HCT116 (cell line): ENCODE measurements at regions not wholly inside any gene's neighbourhood (a gene's known extent, or its start where the extent isn't known, plus 50 kb on each side); places are given as distances from the start of the nearest gene placed in this dataset.

ENCODE experiments used
- ATAC-seq: fragments of 200-7000 bp; cut with Tn5 transposase; 2 replicates; pipeline ENCODE4 v1.9.1; 2020; ENCODE audit warnings: mild to moderate bottlenecking, moderate library complexity
- BruUV-seq: library from RNA; stranded (reverse); fragments of 400-500 nt; replicated peaks from 2 replicates; lab custom pipeline; 2021; lab: Mats Ljungman, UMichigan
- CTCF ChIA-PET: fragments of 300-600 bp; sonication (Branson Sonifier 250); formaldehyde crosslinking; loops from one replicate; lab custom pipeline; 2021; ENCODE audit warnings: antibody characterized with exemption; lab: Charles Lee
- POLR2A ChIA-PET: fragments of 300-600, 350-600 bp; sonication (Branson Sonifier 250); formaldehyde crosslinking; loops from one replicate; lab custom pipeline; 2021; ENCODE audit warnings: antibody characterized with exemption; lab: Charles Lee
- RAD21 ChIA-PET, 2 experiments: fragments of 300-600 bp; sonication (Branson Sonifier 250); formaldehyde crosslinking; loops; one replicate each; lab custom pipeline; 2023; ENCODE audit warnings: low total read pairs in 2 of 2; ENCODE audit not compliant: uncharacterized antibody in 2 of 2, unreplicated experiment in 2 of 2, low non-redundant PET in 1 of 2; lab: Charles Lee
- DNase-seq: peaks from one replicate; pipeline ENCODE4 v3.0.0-alpha.2; 2010; ENCODE audit warnings: low read depth, low spot score
- H2AFZ ChIP-seq: fragments of 200-600 bp; shearing (Covaris generic), sonication (generic); 2 replicates; pipeline ENCODE4 v1.6.1; 2017; ENCODE audit warnings: low read depth, mixed run types, mixed read lengths, antibody characterized with exemption, low read length; ENCODE audit not compliant: poor library complexity, severe bottlenecking
- H3K27ac ChIP-seq: 2 replicates; pipeline ENCODE4 v1.5.1; 2012; ENCODE audit warnings: low read depth, low read length
- H3K27me3 ChIP-seq: fragments of 200-600 bp; sonication (generic); 2 replicates; pipeline ENCODE4 v1.6.1; 2016; ENCODE audit warnings: mixed run types, low read length, mixed read lengths; ENCODE audit not compliant: insufficient read depth
- H3K36me3 ChIP-seq, 2 experiments: fragments of 200-500 bp in 1 of 2; fragments of 200-600 bp in 1 of 2; sonication (Bioruptor generic) in 1 of 2; sonication (generic) in 1 of 2; 2 replicates each; pipeline versions ENCODE4 v1.5.1 to v1.6.1; 2014 to 2016; ENCODE audit warnings: low read length in 2 of 2, inconsistent platforms in 1 of 2, mixed read lengths in 1 of 2, mixed run types in 1 of 2; ENCODE audit not compliant: insufficient read depth in 2 of 2, control insufficient read depth in 1 of 2
- H3K4me1 ChIP-seq, 2 experiments: fragments of 200-600 bp in 1 of 2; sonication (generic) in 1 of 2; 2 replicates each; pipeline versions ENCODE4 v1.5.1 to v1.6.1; 2012 to 2017; ENCODE audit warnings: low read length in 2 of 2, inconsistent platforms in 1 of 2, mild to moderate bottlenecking in 1 of 2, mixed read lengths in 1 of 2, mixed run types in 1 of 2, moderate library complexity in 1 of 2; ENCODE audit not compliant: insufficient read depth in 2 of 2, control insufficient read depth in 1 of 2
- H3K4me2 ChIP-seq: fragments of 200-600 bp; sonication (generic); 2 replicates; pipeline ENCODE4 v1.6.1; 2017; ENCODE audit warnings: mixed run types, low read length, mixed read lengths
- H3K4me3 ChIP-seq, 2 experiments: fragments of 200-600 bp in 1 of 2; sonication (generic) in 1 of 2; replicated peaks in 1 of 2; 2 replicates each; pipeline ENCODE4 v1.5.1; 2011 to 2016; ENCODE audit warnings: low read length in 2 of 2, control low read depth in 1 of 2, low read depth in 1 of 2, mild to moderate bottlenecking in 1 of 2, mixed read lengths in 1 of 2, mixed run types in 1 of 2
- H3K79me2 ChIP-seq: fragments of 200-600 bp; sonication (generic); 2 replicates; pipeline ENCODE4 v1.6.1; 2017; ENCODE audit warnings: mild to moderate bottlenecking, mixed run types, low read length, moderate library complexity, mixed read lengths; ENCODE audit not compliant: insufficient read depth
- H3K9ac ChIP-seq: fragments of 200-600 bp; sonication (generic); 2 replicates; pipeline ENCODE4 v1.6.1; 2016; ENCODE audit warnings: low read length, mixed read lengths
- H3K9me2 ChIP-seq: fragments of 200-600 bp; sonication (generic), shearing (Covaris generic); 2 replicates; pipeline ENCODE4 v1.6.1; 2017; ENCODE audit warnings: mixed run types, mild to moderate bottlenecking, moderate library complexity; ENCODE audit not compliant: insufficient read depth
- H3K9me3 ChIP-seq, 2 experiments: fragments of 200-500 bp in 1 of 2; fragments of 200-600 bp in 1 of 2; sonication (Bioruptor generic) in 1 of 2; sonication (generic) in 1 of 2; 2 replicates each; pipeline ENCODE4 v1.6.1; 2014 to 2017; ENCODE audit warnings: low read length in 2 of 2, mixed read lengths in 2 of 2, inconsistent platforms in 1 of 2, low read depth in 1 of 2, mild to moderate bottlenecking in 1 of 2, mixed run types in 1 of 2, moderate library complexity in 1 of 2; ENCODE audit not compliant: control insufficient read depth in 1 of 2, insufficient read depth in 1 of 2
- H4K20me1 ChIP-seq: fragments of 200-600 bp; sonication (generic), shearing (Covaris generic); 2 replicates; pipeline ENCODE4 v1.6.1; 2017; ENCODE audit warnings: mixed run types, mild to moderate bottlenecking, moderate library complexity; ENCODE audit not compliant: insufficient read depth
- ATF3 ChIP-seq: IDR thresholded peaks from 2 replicates; pipeline ENCODE4 v1.6.1; 2012
- CBX3 ChIP-seq: IDR thresholded peaks from 2 replicates; pipeline ENCODE4 v1.6.1; 2012; ENCODE audit warnings: low read depth
- CTCF ChIP-seq, 3 experiments: fragments of 200-600 bp in 1 of 3; sonication (generic) in 1 of 3; IDR thresholded peaks in 2 of 3; conservative IDR thresholded peaks in 1 of 3; 2 replicates each; pipeline ENCODE4 v1.5.1; 2012 to 2017; ENCODE audit warnings: low read depth in 2 of 3, low read length in 2 of 3, antibody characterized with exemption in 1 of 3, borderline replicate concordance in 1 of 3, control low read depth in 1 of 3, mild to moderate bottlenecking in 1 of 3, mixed read lengths in 1 of 3, mixed run types in 1 of 3, moderate library complexity in 1 of 3; ENCODE audit not compliant: insufficient read depth in 1 of 3
- JUND ChIP-seq: IDR thresholded peaks from 2 replicates; pipeline ENCODE4 v1.6.1; 2012
- POLR2A ChIP-seq: IDR thresholded peaks from 2 replicates; pipeline ENCODE4 v1.7.0; 2011; ENCODE audit warnings: borderline replicate concordance; ENCODE audit not compliant: insufficient read depth, insufficient read length; ENCODE audit errors: extremely low read depth
- RAD21 ChIP-seq: IDR thresholded peaks from 2 replicates; pipeline ENCODE4 v1.6.1; 2012; ENCODE audit warnings: low read depth, mild to moderate bottlenecking
- REST ChIP-seq: IDR thresholded peaks from 2 replicates; pipeline ENCODE4 v1.6.1; 2012; ENCODE audit warnings: low read depth
- SRF ChIP-seq: IDR thresholded peaks from 2 replicates; pipeline ENCODE4 v1.6.1; 2012; ENCODE audit warnings: low read depth
- YY1 ChIP-seq: IDR thresholded peaks from 2 replicates; pipeline ENCODE4 v1.6.1; 2011; ENCODE audit warnings: low read length, low read depth, moderate library complexity, mild to moderate bottlenecking; ENCODE audit not compliant: insufficient replicate concordance; ENCODE audit errors: extremely low read depth
- intact Hi-C: fragments of 100-400 bp; cut with micrococcal nuclease; formaldehyde crosslinking; loops from 2 replicates; pipeline ENCODE4 v1.10.0; 2022

GRCh38 chr1:199113265-199113869 lies 474.5 kb downstream of the PTPRC start:
- ChIA-PET CTCF (interaction anchor here (0.6 to 1.3 kb wide), 9 partner anchors 9 to 356 kb away, joined by 3 to 8 read pairs (median 3); no protein-coding TSS in a partner anchor), RAD21 (interaction anchor here in 1 of 2 experiments (1.2 kb wide), 1 partner anchor 351 kb away, joined by 3 read pairs; no protein-coding TSS in a partner anchor)
- Histone ChIP-seq H3K4me3 (no peak overlapping the region), H3K36me3 (no peaks in the 10 kb centered on the region), H4K20me1 (no peaks in the 10 kb centered on the region), H3K4me2 (no peak overlapping the region), H3K9me3 (no peaks in the 10 kb centered on the region), H3K27ac (no peak overlapping the region), H3K27me3 (no peaks in the 10 kb centered on the region), H3K9ac (no peak overlapping the region)
- no TSS peak for BruUV-seq
- TF ChIP-seq JUND (no peak), CTCF (IDR thresholded peaks at IDR 0.05 in 2 of 3, conservative IDR thresholded peaks at IDR 0.05 in 1 of 3; ENCODE audit: borderline replicate concordance in 1 of 3, insufficient read depth in 1 of 3, low read depth in 2 of 3, low read length in 2 of 3) (peak; percentile 47 to 90 (median 84); a peak in 5 of 6 replicates), RAD21 (peak; percentile 82), YY1 (no peak), POLR2A (no peak), CBX3 (0 out of 2 replicates have a peak, but pooled peaks have one; percentile 49), REST (no peak), ATF3 (no peak), SRF (no peak)
- TF ChIP-seq, all 23 proteins: peak for 3
- POLR2A ChIA-PET = no interaction called here
- ATAC-seq = peak; percentile 81
- peak; percentile 48 for DNase-seq
- Histone ChIP-seq H3K9me2 (no peaks in the 10 kb centered on the region), H2AFZ (peak overlapping the region; percentile 13), H3K4me1 (no peaks in the 10 kb centered on the region), H3K79me2 (no peaks in the 10 kb centered on the region)
- intact Hi-C loops = loop anchor here (1.0 kb wide), 1 partner anchor 342 kb away; no protein-coding TSS in a partner anchor
